GM12873 (cell line): ENCODE measurements at regions not wholly inside any gene's neighbourhood (a gene's known extent, or its start where the extent isn't known, plus 50 kb on each side); places are given as distances from the start of the nearest gene placed in this dataset.

Experiments used
- CTCF ChIP-seq: IDR thresholded peaks from 2 replicates; pipeline ENCODE4 v1.5.1; 2012; ENCODE audit warnings: low read depth, mild to moderate bottlenecking, moderate library complexity, low read length, control low read depth; ENCODE audit not compliant: insufficient read depth; ENCODE audit errors: missing control alignments

- TF ChIP-seq CTCF = no peak
Observed at GRCh38 chr9:28821240-28821639, 1248.0 kb upstream of the C9orf72 start.

- TF ChIP-seq CTCF = no peak
Observed at GRCh38 chr9:28824432-28824963, 1251.2 kb upstream of the C9orf72 start.

GRCh38 chr9:28832168-28832770 is 1259.0 kb upstream of the C9orf72 start:
- TF ChIP-seq CTCF = no peak

- no peak for TF ChIP-seq CTCF
Observed at GRCh38 chr9:28834156-28834555, 1260.9 kb upstream of the C9orf72 start.

GRCh38 chr9:28839778-28840430 is 1266.6 kb upstream of the C9orf72 start:
- TF ChIP-seq CTCF = no peak

GRCh38 chr9:28841775-28842174 is 1268.5 kb upstream of the C9orf72 start:
- no peak for TF ChIP-seq CTCF

GRCh38 chr9:28847331-28847730 is 1274.0 kb upstream of the C9orf72 start:
- TF ChIP-seq CTCF = no peak
